Prostate gland (tissue), 2 donors: ENCODE measurements at regions not wholly inside any gene's neighbourhood (a gene's known extent, or its start where the extent isn't known, plus 50 kb on each side); places are given as distances from the start of the nearest gene placed in this dataset.

Source experiments
- CTCF ChIP-seq, 4 experiments: fragments of 200-600 bp in 2 of 4; fragments of 450-650 bp in 2 of 4; sonication (generic) in 2 of 4; IDR thresholded peaks; 1 replicate in 3 of 4; 2 replicates in 1 of 4; pipeline ENCODE4 v1.5.1; 2016 to 2019; ENCODE audit warnings: antibody characterized with exemption in 4 of 4, mild to moderate bottlenecking in 2 of 4, moderate library complexity in 2 of 4
- POLR2A ChIP-seq: fragments of 450-650 bp; IDR thresholded peaks from one replicate; pipeline ENCODE4 v1.6.1; 2016; ENCODE audit warnings: antibody characterized with exemption, mild to moderate bottlenecking
- POLR2AphosphoS5 ChIP-seq: sonication (generic); formaldehyde crosslinking; IDR thresholded peaks from one replicate; pipeline ENCODE4 v1.6.1; 2017; ENCODE audit warnings: antibody characterized with exemption

GRCh38 chr4:127580891-127581290 lies 51.9 kb upstream of the INTU start:
- TF ChIP-seq CTCF (IDR thresholded peaks at IDR 0.05) (no peak), POLR2AphosphoS5 (no peak), POLR2A (no peak)
